ENCODE measurements at regions not wholly inside any gene's neighbourhood (a gene's known extent, or its start where the extent isn't known, plus 50 kb on each side); places are given as distances from the start of the nearest gene placed in this dataset.

DNA sequence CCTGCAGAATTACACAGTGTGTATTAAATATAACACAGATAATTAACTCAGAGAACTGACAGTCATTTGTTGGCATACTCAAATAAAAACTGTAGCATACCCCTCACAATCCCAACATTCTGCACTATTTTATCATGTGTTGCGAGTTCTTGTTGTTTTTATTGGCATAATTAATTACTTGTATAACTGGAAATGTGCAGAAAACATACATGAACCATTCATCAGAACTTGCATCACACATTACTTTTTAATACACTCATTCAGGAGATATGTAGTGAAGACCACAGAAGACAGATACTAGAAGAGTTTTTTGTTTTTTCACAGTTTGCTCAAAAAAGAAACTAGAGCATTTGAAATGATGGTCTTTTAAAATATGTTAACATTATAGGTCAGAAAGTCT, 74.6 kb upstream of the NEIL3 start:
- Histone ChIP-seq H3K4me2 (ENCODE audit: insufficient read depth, low read length) (peak overlapping the region; percentile 20), H3K4me1 (ENCODE audit: insufficient read depth, low read length) (peaks cover 41% of the 10 kb centered on the region), H3K36me3 (ENCODE audit: insufficient read depth, low read length) (no peaks in the 10 kb centered on the region), H3K27me3 (ENCODE audit: insufficient read depth, low read length) (no peaks in the 10 kb centered on the region), H2AFZ (ENCODE audit: low read length) (no peak overlapping the region), H3K79me2 (ENCODE audit: insufficient read depth, low read length) (no peaks in the 10 kb centered on the region), H3K9me3 (ENCODE audit: low read depth, low read length) (no peaks in the 10 kb centered on the region), H3K4me3 (ENCODE audit: insufficient read depth, low read length) (no peak overlapping the region), H3K27ac (ENCODE audit: low read depth, low read length) (peak overlapping the region; percentile 51), H4K20me1 (ENCODE audit: insufficient read depth, low read length) (no peaks in the 10 kb centered on the region)
- no peak for DNase-seq (ENCODE audit: insufficient read length, low spot score, missing footprints)
- TF ChIP-seq, protein P1, sequence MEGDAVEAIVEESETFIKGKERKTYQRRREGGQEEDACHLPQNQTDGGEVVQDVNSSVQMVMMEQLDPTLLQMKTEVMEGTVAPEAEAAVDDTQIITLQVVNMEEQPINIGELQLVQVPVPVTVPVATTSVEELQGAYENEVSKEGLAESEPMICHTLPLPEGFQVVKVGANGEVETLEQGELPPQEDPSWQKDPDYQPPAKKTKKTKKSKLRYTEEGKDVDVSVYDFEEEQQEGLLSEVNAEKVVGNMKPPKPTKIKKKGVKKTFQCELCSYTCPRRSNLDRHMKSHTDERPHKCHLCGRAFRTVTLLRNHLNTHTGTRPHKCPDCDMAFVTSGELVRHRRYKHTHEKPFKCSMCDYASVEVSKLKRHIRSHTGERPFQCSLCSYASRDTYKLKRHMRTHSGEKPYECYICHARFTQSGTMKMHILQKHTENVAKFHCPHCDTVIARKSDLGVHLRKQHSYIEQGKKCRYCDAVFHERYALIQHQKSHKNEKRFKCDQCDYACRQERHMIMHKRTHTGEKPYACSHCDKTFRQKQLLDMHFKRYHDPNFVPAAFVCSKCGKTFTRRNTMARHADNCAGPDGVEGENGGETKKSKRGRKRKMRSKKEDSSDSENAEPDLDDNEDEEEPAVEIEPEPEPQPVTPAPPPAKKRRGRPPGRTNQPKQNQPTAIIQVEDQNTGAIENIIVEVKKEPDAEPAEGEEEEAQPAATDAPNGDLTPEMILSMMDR (IDR thresholded peaks at IDR 0.05; ENCODE audit: extremely low read depth, low read depth, low read length): no peak

- no peak overlapping the region for H3K27ac ChIP-seq (ENCODE audit: low read depth, low read length)
- H3K27me3 ChIP-seq (ENCODE audit: insufficient read depth, low read length): no peaks in the 10 kb centered on the region
- TF ChIP-seq, protein P1 (IDR thresholded peaks at IDR 0.05; ENCODE audit: extremely low read depth, low read depth, low read length): no peak
- H2AFZ ChIP-seq (ENCODE audit: low read length): no peak overlapping the region
- peaks cover 37% of the 10 kb centered on the region for H3K4me1 ChIP-seq (ENCODE audit: insufficient read depth, low read length)
- no peak overlapping the region for H3K4me3 ChIP-seq (ENCODE audit: insufficient read depth, low read length)
- no peaks in the 10 kb centered on the region for H3K79me2 ChIP-seq (ENCODE audit: insufficient read depth, low read length)
- no peaks in the 10 kb centered on the region for H3K36me3 ChIP-seq (ENCODE audit: insufficient read depth, low read length)
- H3K9me3 ChIP-seq (ENCODE audit: low read depth, low read length): no peaks in the 10 kb centered on the region
- no peaks in the 10 kb centered on the region for H4K20me1 ChIP-seq (ENCODE audit: insufficient read depth, low read length)
- DNase-seq (ENCODE audit: insufficient read length, low spot score, missing footprints): no peak
- no peak overlapping the region for H3K4me2 ChIP-seq (ENCODE audit: insufficient read depth, low read length)
Measured at GRCh38 chr4:177236886-177237285, 72.8 kb upstream of the NEIL3 start.

GRCh38 chr4:177237291-177237690, 72.4 kb upstream of the NEIL3 start:
- no peaks in the 10 kb centered on the region for H3K9me3 ChIP-seq (ENCODE audit: low read depth, low read length)
- no peak overlapping the region for H3K4me3 ChIP-seq (ENCODE audit: insufficient read depth, low read length)
- H3K27ac ChIP-seq (ENCODE audit: low read depth, low read length): no peak overlapping the region
- H3K4me2 ChIP-seq (ENCODE audit: insufficient read depth, low read length): no peak overlapping the region
- H2AFZ ChIP-seq (ENCODE audit: low read length): no peak overlapping the region
- no peaks in the 10 kb centered on the region for H3K36me3 ChIP-seq (ENCODE audit: insufficient read depth, low read length)
- H4K20me1 ChIP-seq (ENCODE audit: insufficient read depth, low read length): no peaks in the 10 kb centered on the region
- H3K79me2 ChIP-seq (ENCODE audit: insufficient read depth, low read length): no peaks in the 10 kb centered on the region
- no peak for DNase-seq (ENCODE audit: insufficient read length, low spot score, missing footprints)
- H3K4me1 ChIP-seq (ENCODE audit: insufficient read depth, low read length): peaks cover 37% of the 10 kb centered on the region
- TF ChIP-seq, protein P1 (IDR thresholded peaks at IDR 0.05; ENCODE audit: extremely low read depth, low read depth, low read length): no peak
- H3K27me3 ChIP-seq (ENCODE audit: insufficient read depth, low read length): no peaks in the 10 kb centered on the region

DNA sequence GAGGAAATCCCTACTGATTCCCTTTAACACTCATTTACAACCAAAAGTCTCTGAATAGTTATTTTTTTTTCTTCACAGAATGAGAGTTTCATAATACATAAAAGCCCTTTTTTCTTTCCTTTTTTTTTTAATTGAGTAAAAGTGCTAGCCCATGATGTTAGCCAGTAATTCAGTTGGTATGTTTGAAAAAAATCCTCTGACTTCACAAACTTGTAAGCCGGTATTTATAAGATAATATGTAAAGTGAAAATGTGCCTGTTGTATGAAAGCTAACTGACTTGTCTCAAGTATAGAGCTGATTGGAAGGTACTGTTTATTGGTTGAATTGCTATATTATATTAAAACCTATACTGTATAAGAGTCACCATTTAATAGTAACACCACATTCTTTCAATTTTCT, 70.2 kb upstream of the NEIL3 start:
- TF ChIP-seq, protein P1 (IDR thresholded peaks at IDR 0.05; ENCODE audit: extremely low read depth, low read depth, low read length): no peak
- Histone ChIP-seq H3K27ac (ENCODE audit: low read depth, low read length) (peak overlapping the region; percentile 23), H4K20me1 (ENCODE audit: insufficient read depth, low read length) (no peaks in the 10 kb centered on the region), H3K4me3 (ENCODE audit: insufficient read depth, low read length) (no peak overlapping the region), H2AFZ (ENCODE audit: low read length) (no peak overlapping the region), H3K4me2 (ENCODE audit: insufficient read depth, low read length) (no peak overlapping the region), H3K4me1 (ENCODE audit: insufficient read depth, low read length) (peaks cover 42% of the 10 kb centered on the region), H3K9me3 (ENCODE audit: low read depth, low read length) (no peaks in the 10 kb centered on the region), H3K79me2 (ENCODE audit: insufficient read depth, low read length) (no peaks in the 10 kb centered on the region), H3K36me3 (ENCODE audit: insufficient read depth, low read length) (no peaks in the 10 kb centered on the region), H3K27me3 (ENCODE audit: insufficient read depth, low read length) (no peaks in the 10 kb centered on the region)
- DNase-seq (ENCODE audit: insufficient read length, low spot score, missing footprints): no peak
